GM19438 (cell line): ENCODE measurements at regions not wholly inside any gene's neighbourhood (a gene's known extent, or its start where the extent isn't known, plus 50 kb on each side); places are given as distances from the start of the nearest gene placed in this dataset.

Experiments
- ATAC-seq: cut with Tn5 transposase; IDR thresholded peaks from one replicate; pipeline ENCODE4 v1.9.1; 2021; ENCODE audit warnings: low read depth; ENCODE audit not compliant: unreplicated experiment

GRCh38 chr3:21357241-21357640 is 393.8 kb downstream of the ZNF385D start:
- no peak for ATAC-seq

GRCh38 chr3:21356402-21356801 is 394.6 kb downstream of the ZNF385D start:
- no peak for ATAC-seq

GRCh38 chr3:21345382-21345976 is 405.5 kb downstream of the ZNF385D start:
- ATAC-seq = no peak

- no peak for ATAC-seq
Observed at GRCh38 chr3:21331857-21332256, 419.2 kb downstream of the ZNF385D start.

- no peak for ATAC-seq
Observed at GRCh38 chr3:21331321-21331720, 419.7 kb downstream of the ZNF385D start.

GRCh38 chr3:21330293-21330692 is 420.7 kb downstream of the ZNF385D start:
- peak; percentile 79 for ATAC-seq

- ATAC-seq = no peak
Observed at GRCh38 chr3:21328711-21329390, 422.2 kb downstream of the ZNF385D start.

- ATAC-seq = no peak
Observed at GRCh38 chr3:21326704-21327475, 424.1 kb downstream of the ZNF385D start.

- no peak for ATAC-seq
Observed at GRCh38 chr3:21314688-21315087, 436.3 kb downstream of the ZNF385D start.

GRCh38 chr3:21310891-21311290 is 440.1 kb downstream of the ZNF385D start:
- ATAC-seq = no peak

- ATAC-seq = no peak
Observed at GRCh38 chr3:21310161-21310560, 440.8 kb downstream of the ZNF385D start.

- no peak for ATAC-seq
Observed at GRCh38 chr3:21297304-21297703, 453.7 kb downstream of the ZNF385D start.

- no peak for ATAC-seq
Observed at GRCh38 chr3:21294768-21295167, 456.2 kb downstream of the ZNF385D start.

GRCh38 chr3:21292971-21293370 is 458.0 kb downstream of the ZNF385D start:
- no peak for ATAC-seq

- no peak for ATAC-seq
Observed at GRCh38 chr3:21290557-21290956, 460.5 kb downstream of the ZNF385D start.

GRCh38 chr3:21274079-21274571 is 476.9 kb downstream of the ZNF385D start:
- ATAC-seq = no peak

GRCh38 chr3:21273259-21274025 is 477.6 kb downstream of the ZNF385D start:
- no peak for ATAC-seq

- ATAC-seq = no peak
Observed at GRCh38 chr3:21271606-21272016, 479.4 kb downstream of the ZNF385D start.

GRCh38 chr3:21269882-21270281 is 481.1 kb downstream of the ZNF385D start:
- no peak for ATAC-seq

GRCh38 chr3:21260507-21260906 is 490.5 kb downstream of the ZNF385D start:
- ATAC-seq = no peak

- ATAC-seq = no peak
Observed at GRCh38 chr3:21259896-21260295, 491.1 kb downstream of the ZNF385D start.
